ENCODE measurements at regions not wholly inside any gene's neighbourhood (a gene's known extent, or its start where the extent isn't known, plus 50 kb on each side); places are given as distances from the start of the nearest gene placed in this dataset.

DNA sequence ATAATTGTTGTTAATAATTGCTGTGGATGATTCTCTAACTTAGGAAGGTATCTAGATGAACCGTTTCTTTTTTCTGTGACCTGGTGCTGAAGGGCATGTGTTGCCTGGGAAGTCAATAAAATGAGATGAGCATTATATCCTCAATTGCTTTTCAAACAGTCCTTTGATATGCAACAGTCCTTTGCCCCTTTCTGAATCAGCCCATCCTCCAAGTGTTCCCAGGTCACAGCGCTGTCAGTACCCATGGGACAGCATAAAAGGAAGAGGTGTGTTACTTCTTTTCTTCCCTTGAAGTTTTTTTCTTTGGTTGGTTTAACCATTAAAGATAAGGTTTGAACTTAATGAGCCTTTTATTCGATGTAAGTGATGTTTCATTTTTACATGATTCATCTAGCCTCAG is 651.8 kb downstream of the SEMA5A start:
- TF ChIP-seq NR2F1 (conservative IDR thresholded peaks at IDR 0.05) (no peak), CTCF (IDR thresholded peaks at IDR 0.05 in 2 of 3, conservative IDR thresholded peaks at IDR 0.05 in 1 of 3; ENCODE audit: control insufficient read depth in 2 of 3, extremely low read depth in 1 of 3, insufficient read depth in 1 of 3, low read depth in 3 of 3, low read length in 3 of 3) (no peak), JUNB (IDR thresholded peaks at IDR 0.05) (no peak), SP1 (IDR thresholded peaks at IDR 0.05; ENCODE audit: low read depth, low read length) (no peak), SIX5 (IDR thresholded peaks at IDR 0.05; ENCODE audit: low read depth, low read length, severe bottlenecking) (no peak), ZNF24 (IDR thresholded peaks at IDR 0.05) (no peak), POLR2A (IDR thresholded peaks at IDR 0.05; ENCODE audit: low read depth, low read length) (no peak), RFX5 (IDR thresholded peaks at IDR 0.05; ENCODE audit: low read depth, low read length) (no peak), EZH2 (IDR thresholded peaks at IDR 0.05; ENCODE audit: borderline replicate concordance, control insufficient read depth, low read depth, low read length) (no peak), E4F1 (IDR thresholded peaks at IDR 0.05; ENCODE audit: borderline replicate concordance, partially characterized antibody) (no peak), ZNF274 (IDR thresholded peaks at IDR 0.05; ENCODE audit: insufficient read depth, insufficient read length) (no peak), POLR2AphosphoS5 (IDR thresholded peaks at IDR 0.05; ENCODE audit: low read length) (no peak)
- TF ChIP-seq, protein P1, sequence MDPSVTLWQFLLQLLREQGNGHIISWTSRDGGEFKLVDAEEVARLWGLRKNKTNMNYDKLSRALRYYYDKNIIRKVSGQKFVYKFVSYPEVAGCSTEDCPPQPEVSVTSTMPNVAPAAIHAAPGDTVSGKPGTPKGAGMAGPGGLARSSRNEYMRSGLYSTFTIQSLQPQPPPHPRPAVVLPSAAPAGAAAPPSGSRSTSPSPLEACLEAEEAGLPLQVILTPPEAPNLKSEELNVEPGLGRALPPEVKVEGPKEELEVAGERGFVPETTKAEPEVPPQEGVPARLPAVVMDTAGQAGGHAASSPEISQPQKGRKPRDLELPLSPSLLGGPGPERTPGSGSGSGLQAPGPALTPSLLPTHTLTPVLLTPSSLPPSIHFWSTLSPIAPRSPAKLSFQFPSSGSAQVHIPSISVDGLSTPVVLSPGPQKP (IDR thresholded peaks at IDR 0.05; ENCODE audit: low read depth, low read length) = no peak
- TF ChIP-seq, protein P2, sequence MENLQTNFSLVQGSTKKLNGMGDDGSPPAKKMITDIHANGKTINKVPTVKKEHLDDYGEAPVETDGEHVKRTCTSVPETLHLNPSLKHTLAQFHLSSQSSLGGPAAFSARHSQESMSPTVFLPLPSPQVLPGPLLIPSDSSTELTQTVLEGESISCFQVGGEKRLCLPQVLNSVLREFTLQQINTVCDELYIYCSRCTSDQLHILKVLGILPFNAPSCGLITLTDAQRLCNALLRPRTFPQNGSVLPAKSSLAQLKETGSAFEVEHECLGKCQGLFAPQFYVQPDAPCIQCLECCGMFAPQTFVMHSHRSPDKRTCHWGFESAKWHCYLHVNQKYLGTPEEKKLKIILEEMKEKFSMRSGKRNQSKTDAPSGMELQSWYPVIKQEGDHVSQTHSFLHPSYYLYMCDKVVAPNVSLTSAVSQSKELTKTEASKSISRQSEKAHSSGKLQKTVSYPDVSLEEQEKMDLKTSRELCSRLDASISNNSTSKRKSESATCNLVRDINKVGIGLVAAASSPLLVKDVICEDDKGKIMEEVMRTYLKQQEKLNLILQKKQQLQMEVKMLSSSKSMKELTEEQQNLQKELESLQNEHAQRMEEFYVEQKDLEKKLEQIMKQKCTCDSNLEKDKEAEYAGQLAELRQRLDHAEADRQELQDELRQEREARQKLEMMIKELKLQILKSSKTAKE (IDR thresholded peaks at IDR 0.05; ENCODE audit: low read depth, poor library complexity, severe bottlenecking) = no peak

Data from GM12878 (cell line).